ENCODE measurements at regions not wholly inside any gene's neighbourhood (a gene's known extent, or its start where the extent isn't known, plus 50 kb on each side); places are given as distances from the start of the nearest gene placed in this dataset.
"Not testable (repeated sequence)": the region's sequence is repeated elsewhere in the genome, so short reads cannot be mapped to it uniquely, and the experiment has no call there.

- Histone ChIP-seq H3K27ac (no peak overlapping the region), H3K4me1 (no peaks in the 10 kb centered on the region), H3K4me2 (no peak overlapping the region), H3K4me3 (no peak overlapping the region), H3K9me3 (no peaks in the 10 kb centered on the region)
- FAIRE-seq (no peak), ATAC-seq (no peak), DNase-seq (ENCODE audit: low read depth in 1 of 2, low spot score in 1 of 2) (no peak)
- TF ChIP-seq RNF2 (IDR thresholded peaks at IDR 0.05; ENCODE audit: borderline replicate concordance, low read depth) (no peak), CHD2 (IDR thresholded peaks at IDR 0.05; ENCODE audit: low read length, partially characterized antibody) (no peak), CTCF (IDR thresholded peaks at IDR 0.05) (no peak), TFCP2L1 (CRISPR knock-in tag; IDR thresholded peaks at IDR 0.05) (no peak), KDM5A (IDR thresholded peaks at IDR 0.05) (no peak), NPAS2 (CRISPR knock-in tag; IDR thresholded peaks at IDR 0.05; ENCODE audit: borderline replicate concordance) (no peak), RAD21 (conservative IDR thresholded peaks at IDR 0.05 in 1 of 2, IDR thresholded peaks at IDR 0.05 in 1 of 2) (no peak), RARB (CRISPR knock-in tag; IDR thresholded peaks at IDR 0.05) (no peak), FOSB (CRISPR knock-in tag; IDR thresholded peaks at IDR 0.05) (no peak), CEBPB (IDR thresholded peaks at IDR 0.05) (no peak)
- ChIA-PET POLR2A (no interaction called here), CTCF (interaction anchor here (0.6 kb wide), 1 partner anchor 1159 kb away, joined by 3 read pairs; no protein-coding TSS in a partner anchor)
- WGBS (ENCODE audit: missing lambda C conversion rate): 39% methylated on average over 3 of the region's 3 CpGs
Measured at GRCh38 chr13:81172603-81173002, 831.7 kb upstream of the SPRY2 start.

- H3K4me1 ChIP-seq: no peaks in the 10 kb centered on the region
- no peak overlapping the region for H3K4me2 ChIP-seq
- no peaks in the 10 kb centered on the region for H3K9me3 ChIP-seq
- DNase-seq (ENCODE audit: low read depth in 1 of 2, low spot score in 1 of 2) (peak in 1 of 2 experiments; percentile 3), FAIRE-seq (no peak), ATAC-seq (peak in 1 of 2 experiments; percentile 49; a peak in 2 of 6 replicates)
- H3K27ac ChIP-seq: no peak overlapping the region
- TF ChIP-seq HMGXB4 (CRISPR knock-in tag; IDR thresholded peaks at IDR 0.05; ENCODE audit: borderline replicate concordance) (no peak), MYC (IDR thresholded peaks at IDR 0.05; ENCODE audit: borderline replicate concordance, low read length) (no peak), CEBPB (IDR thresholded peaks at IDR 0.05) (no peak), SMC3 (IDR thresholded peaks at IDR 0.05) (peak; percentile 38; the same call in 1 of the 3 replicates), BCL3 (IDR thresholded peaks at IDR 0.05) (no peak), CTCF (IDR thresholded peaks at IDR 0.05) (peak; percentile 49), NPAS2 (CRISPR knock-in tag; IDR thresholded peaks at IDR 0.05; ENCODE audit: borderline replicate concordance) (no peak), NFE2L2 (conservative IDR thresholded peaks at IDR 0.05; ENCODE audit: low read length) (no peak), EP300 (IDR thresholded peaks at IDR 0.05) (no peak), RAD21 (conservative IDR thresholded peaks at IDR 0.05 in 1 of 2, IDR thresholded peaks at IDR 0.05 in 1 of 2) (peak; percentile 58 to 61), FOSB (CRISPR knock-in tag; IDR thresholded peaks at IDR 0.05) (no peak)
- 0% methylated on average over 3 of the region's 3 CpGs for WGBS (ENCODE audit: missing lambda C conversion rate)
- H3K4me3 ChIP-seq: no peak overlapping the region
- POLR2A ChIA-PET: interaction anchor here (0.7 kb wide), 1 partner anchor 21 kb away, joined by 4 read pairs; no protein-coding TSS in a partner anchor
- CTCF ChIA-PET: interaction anchor here (0.6 to 1.2 kb wide), 7 partner anchors 9 to 1966 kb away, joined by 3 to 5 read pairs (median 4); no protein-coding TSS in a partner anchor
Measured at GRCh38 chr13:81171065-81171647, 830.2 kb upstream of the SPRY2 start.

- DNase-seq (ENCODE audit: low read depth in 1 of 2, low spot score in 1 of 2): peak in 1 of 2 experiments; percentile 3
- ATAC-seq, H3K4me2 ChIP-seq, H3K9me3 ChIP-seq, POLR2A ChIA-PET, FAIRE-seq, H3K4me1 ChIP-seq, H3K27ac ChIP-seq, H3K4me3 ChIP-seq, CTCF ChIA-PET: not testable (repeated sequence)
- WGBS (ENCODE audit: missing lambda C conversion rate): 8% methylated on average over 1 of the region's 1 CpG
Measured at GRCh38 chr13:81163823-81164222, 822.9 kb upstream of the SPRY2 start.

Data from A549 (cell line).